GM23338 (cell line): ENCODE measurements at regions not wholly inside any gene's neighbourhood (a gene's known extent, or its start where the extent isn't known, plus 50 kb on each side); places are given as distances from the start of the nearest gene placed in this dataset.

Experiments used
- ATAC-seq: fragments of 200-7000 bp; cut with Tn5 transposase; 3 replicates; pipeline ENCODE4 v1.9.1; 2020
- DNase-seq: peaks from one replicate; pipeline ENCODE4 v3.0.0-alpha.2; 2015; ENCODE audit warnings: low spot score
- H2AFZ ChIP-seq: fragments of 200-600 bp; sonication (generic); 2 replicates; pipeline ENCODE4 v1.8.0; 2016; ENCODE audit warnings: antibody characterized with exemption, mild to moderate bottlenecking, moderate library complexity
- H3F3A ChIP-seq: fragments of 200-600 bp; sonication (generic); replicated peaks from 2 replicates; pipeline ENCODE4 v1.8.0; 2017; ENCODE audit warnings: antibody characterized with exemption, mixed run types, low read depth
- H3K27ac ChIP-seq: fragments of 200-600 bp; sonication (generic); 2 replicates; pipeline ENCODE4 v1.6.1; 2016; ENCODE audit warnings: low read depth
- H3K27me3 ChIP-seq: fragments of 200-600 bp; sonication (generic); 2 replicates; pipeline ENCODE4 v1.8.0; 2016; ENCODE audit warnings: mild to moderate bottlenecking, mixed run types, moderate library complexity; ENCODE audit not compliant: insufficient read depth
- H3K36me3 ChIP-seq: fragments of 200-600 bp; sonication (generic); 2 replicates; pipeline ENCODE4 v1.8.0; 2016; ENCODE audit warnings: mild to moderate bottlenecking; ENCODE audit not compliant: insufficient read depth
- H3K4me1 ChIP-seq: fragments of 200-600 bp; sonication (generic); 2 replicates; pipeline ENCODE4 v1.8.0; 2016; ENCODE audit warnings: mild to moderate bottlenecking, moderate library complexity; ENCODE audit not compliant: insufficient read depth
- H3K4me2 ChIP-seq: fragments of 200-600 bp; sonication (generic); 2 replicates; pipeline ENCODE4 v1.7.1; 2017; ENCODE audit warnings: mixed run types
- H3K4me3 ChIP-seq: fragments of 200-600 bp; sonication (generic); 2 replicates; pipeline ENCODE4 v1.6.1; 2016; ENCODE audit warnings: mixed run types
- H3K79me2 ChIP-seq: fragments of 200-600 bp; sonication (generic); replicated peaks from 2 replicates; pipeline ENCODE4 v1.8.0; 2017; ENCODE audit warnings: mild to moderate bottlenecking; ENCODE audit not compliant: insufficient read depth
- H3K9me2 ChIP-seq: fragments of 200-600 bp; sonication (generic); 2 replicates; pipeline ENCODE4 v1.8.0; 2017; ENCODE audit not compliant: insufficient read depth
- H4K20me1 ChIP-seq: fragments of 200-600 bp; sonication (generic); replicated peaks from 2 replicates; pipeline ENCODE4 v1.8.0; 2017; ENCODE audit warnings: mild to moderate bottlenecking; ENCODE audit not compliant: insufficient read depth
- H3K27ac Mint-ChIP-seq: 2 replicates; pipeline ENCODE4 v1.8.0; 2020; ENCODE audit warnings: inconsistent platforms, mild to moderate bottlenecking, moderate library complexity, mixed read lengths
- H3K27me3 Mint-ChIP-seq: 3 replicates; pipeline ENCODE4 v1.8.0; 2022; ENCODE audit warnings: low read depth, mild to moderate bottlenecking, moderate library complexity, mixed read lengths, inconsistent platforms; ENCODE audit not compliant: insufficient read depth, poor library complexity
- H3K36me3 Mint-ChIP-seq: 3 replicates; pipeline ENCODE4 v1.8.0; 2021; ENCODE audit warnings: low read depth, mild to moderate bottlenecking, inconsistent platforms, moderate library complexity, mixed read lengths
- H3K4me1 Mint-ChIP-seq: 3 replicates; pipeline ENCODE4 v1.8.0; 2020; ENCODE audit warnings: mild to moderate bottlenecking, inconsistent platforms, mixed read lengths
- H3K4me3 Mint-ChIP-seq: 3 replicates; pipeline ENCODE4 v1.8.0; 2021; ENCODE audit warnings: moderate library complexity, mild to moderate bottlenecking, inconsistent platforms, mixed read lengths
- H3K9me3 Mint-ChIP-seq: 3 replicates; pipeline ENCODE4 v1.8.0; 2020; ENCODE audit warnings: moderate library complexity, mild to moderate bottlenecking, inconsistent platforms, mixed read lengths
- EZH2 ChIP-seq: fragments of 200-600 bp; sonication (generic); IDR thresholded peaks from one replicate; pipeline ENCODE4 v1.8.0; 2017; ENCODE audit warnings: antibody characterized with exemption, mild to moderate bottlenecking, low read depth; ENCODE audit not compliant: unreplicated experiment
- EZH2phosphoT487 ChIP-seq: fragments of 200-600 bp; sonication (generic); IDR thresholded peaks from one replicate; pipeline ENCODE4 v1.8.1; 2018; ENCODE audit warnings: antibody characterized with exemption; ENCODE audit not compliant: unreplicated experiment
- JUNB ChIP-seq: IDR thresholded peaks from one replicate; pipeline ENCODE4 v1.6.1; 2016; ENCODE audit warnings: antibody characterized with exemption; ENCODE audit not compliant: unreplicated experiment
- NANOG ChIP-seq: IDR thresholded peaks from 2 replicates; pipeline ENCODE4 v1.6.1; 2016; ENCODE audit warnings: antibody characterized with exemption, borderline replicate concordance
- POLR2AphosphoS5 ChIP-seq: IDR thresholded peaks from 2 replicates; pipeline ENCODE4 v1.6.1; 2016; ENCODE audit warnings: antibody characterized with exemption, low read depth
- STAT1 ChIP-seq: IDR thresholded peaks from one replicate; pipeline ENCODE4 v1.6.1; 2016; ENCODE audit warnings: antibody characterized with exemption; ENCODE audit not compliant: unreplicated experiment
- ZNF114 ChIP-seq: fragments of 250-450 bp; sonication (Bioruptor Pico); IDR thresholded peaks from 2 replicates; pipeline ENCODE4 v1.5.0; 2020; ENCODE audit warnings: mild to moderate bottlenecking, moderate library complexity
- ZNF331 ChIP-seq: fragments of 250-450 bp; sonication (Bioruptor Pico); IDR thresholded peaks from 2 replicates; pipeline ENCODE4 v1.5.0; 2020; ENCODE audit warnings: low read depth, mild to moderate bottlenecking, moderate library complexity
- TF ChIP-seq, protein P1 (sequence below): IDR thresholded peaks from one replicate; pipeline ENCODE4 v1.6.1; 2018; ENCODE audit warnings: antibody characterized with exemption; ENCODE audit not compliant: unreplicated experiment
- TF ChIP-seq, protein P2 (sequence below), 2 experiments: fragments of 200-600 bp in 1 of 2; sonication (generic) in 1 of 2; conservative IDR thresholded peaks; 2 replicates each; pipeline versions ENCODE4 v1.5.1 to v1.6.1; 2016 to 2017; ENCODE audit warnings: antibody characterized with exemption in 2 of 2, low read depth in 2 of 2, mild to moderate bottlenecking in 2 of 2, moderate library complexity in 1 of 2
- TF ChIP-seq, protein P3 (sequence below): fragments of 250-450 bp; sonication (Bioruptor Pico); IDR thresholded peaks from 2 replicates; pipeline ENCODE4 v1.5.0; 2020; ENCODE audit warnings: mild to moderate bottlenecking, moderate library complexity
- TF ChIP-seq, protein P4 (sequence below): IDR thresholded peaks from 2 replicates; pipeline ENCODE4 v1.6.1; 2016; ENCODE audit warnings: antibody characterized with exemption

DNA sequence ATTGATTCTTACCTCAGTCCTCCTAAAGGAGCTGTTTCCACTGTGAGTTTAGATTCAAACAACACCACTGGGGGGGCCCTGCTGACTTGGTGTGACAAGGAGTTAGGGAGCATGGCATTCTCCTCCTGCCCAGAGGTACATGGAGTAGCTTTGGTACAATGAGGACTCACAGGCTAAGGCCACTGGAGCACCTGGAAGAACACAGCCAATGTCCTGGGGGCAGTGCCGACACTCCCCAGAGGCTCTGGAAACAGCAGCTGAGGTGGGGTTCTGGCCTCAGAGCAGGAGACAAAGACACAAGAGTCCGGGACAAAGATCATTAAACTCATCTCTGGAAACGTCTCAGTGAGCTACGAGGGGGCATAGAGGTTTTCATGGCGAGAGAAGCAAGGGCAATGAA, 69.7 kb upstream of the POMGNT2 start:
- peaks cover 9% of the 10 kb centered on the region for H3K4me1 ChIP-seq
- no peak overlapping the region for H3K27ac Mint-ChIP-seq
- H3K4me1 Mint-ChIP-seq = peaks cover 17% of the 10 kb centered on the region
- no peak for TF ChIP-seq JUNB
- TF ChIP-seq, protein P1, sequence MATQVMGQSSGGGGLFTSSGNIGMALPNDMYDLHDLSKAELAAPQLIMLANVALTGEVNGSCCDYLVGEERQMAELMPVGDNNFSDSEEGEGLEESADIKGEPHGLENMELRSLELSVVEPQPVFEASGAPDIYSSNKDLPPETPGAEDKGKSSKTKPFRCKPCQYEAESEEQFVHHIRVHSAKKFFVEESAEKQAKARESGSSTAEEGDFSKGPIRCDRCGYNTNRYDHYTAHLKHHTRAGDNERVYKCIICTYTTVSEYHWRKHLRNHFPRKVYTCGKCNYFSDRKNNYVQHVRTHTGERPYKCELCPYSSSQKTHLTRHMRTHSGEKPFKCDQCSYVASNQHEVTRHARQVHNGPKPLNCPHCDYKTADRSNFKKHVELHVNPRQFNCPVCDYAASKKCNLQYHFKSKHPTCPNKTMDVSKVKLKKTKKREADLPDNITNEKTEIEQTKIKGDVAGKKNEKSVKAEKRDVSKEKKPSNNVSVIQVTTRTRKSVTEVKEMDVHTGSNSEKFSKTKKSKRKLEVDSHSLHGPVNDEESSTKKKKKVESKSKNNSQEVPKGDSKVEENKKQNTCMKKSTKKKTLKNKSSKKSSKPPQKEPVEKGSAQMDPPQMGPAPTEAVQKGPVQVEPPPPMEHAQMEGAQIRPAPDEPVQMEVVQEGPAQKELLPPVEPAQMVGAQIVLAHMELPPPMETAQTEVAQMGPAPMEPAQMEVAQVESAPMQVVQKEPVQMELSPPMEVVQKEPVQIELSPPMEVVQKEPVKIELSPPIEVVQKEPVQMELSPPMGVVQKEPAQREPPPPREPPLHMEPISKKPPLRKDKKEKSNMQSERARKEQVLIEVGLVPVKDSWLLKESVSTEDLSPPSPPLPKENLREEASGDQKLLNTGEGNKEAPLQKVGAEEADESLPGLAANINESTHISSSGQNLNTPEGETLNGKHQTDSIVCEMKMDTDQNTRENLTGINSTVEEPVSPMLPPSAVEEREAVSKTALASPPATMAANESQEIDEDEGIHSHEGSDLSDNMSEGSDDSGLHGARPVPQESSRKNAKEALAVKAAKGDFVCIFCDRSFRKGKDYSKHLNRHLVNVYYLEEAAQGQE = no peak
- TF ChIP-seq ZNF114 (CRISPR knock-in tag) = no peak
- no peak for TF ChIP-seq EZH2
- TF ChIP-seq NANOG = no peak
- TF ChIP-seq ZNF331 (CRISPR knock-in tag) = no peak
- no peak for TF ChIP-seq EZH2phosphoT487
- TF ChIP-seq, protein P2, sequence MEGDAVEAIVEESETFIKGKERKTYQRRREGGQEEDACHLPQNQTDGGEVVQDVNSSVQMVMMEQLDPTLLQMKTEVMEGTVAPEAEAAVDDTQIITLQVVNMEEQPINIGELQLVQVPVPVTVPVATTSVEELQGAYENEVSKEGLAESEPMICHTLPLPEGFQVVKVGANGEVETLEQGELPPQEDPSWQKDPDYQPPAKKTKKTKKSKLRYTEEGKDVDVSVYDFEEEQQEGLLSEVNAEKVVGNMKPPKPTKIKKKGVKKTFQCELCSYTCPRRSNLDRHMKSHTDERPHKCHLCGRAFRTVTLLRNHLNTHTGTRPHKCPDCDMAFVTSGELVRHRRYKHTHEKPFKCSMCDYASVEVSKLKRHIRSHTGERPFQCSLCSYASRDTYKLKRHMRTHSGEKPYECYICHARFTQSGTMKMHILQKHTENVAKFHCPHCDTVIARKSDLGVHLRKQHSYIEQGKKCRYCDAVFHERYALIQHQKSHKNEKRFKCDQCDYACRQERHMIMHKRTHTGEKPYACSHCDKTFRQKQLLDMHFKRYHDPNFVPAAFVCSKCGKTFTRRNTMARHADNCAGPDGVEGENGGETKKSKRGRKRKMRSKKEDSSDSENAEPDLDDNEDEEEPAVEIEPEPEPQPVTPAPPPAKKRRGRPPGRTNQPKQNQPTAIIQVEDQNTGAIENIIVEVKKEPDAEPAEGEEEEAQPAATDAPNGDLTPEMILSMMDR (conservative IDR thresholded peaks at IDR 0.05; ENCODE audit: low read depth in 2 of 2) = no peak
- TF ChIP-seq, protein P3, sequence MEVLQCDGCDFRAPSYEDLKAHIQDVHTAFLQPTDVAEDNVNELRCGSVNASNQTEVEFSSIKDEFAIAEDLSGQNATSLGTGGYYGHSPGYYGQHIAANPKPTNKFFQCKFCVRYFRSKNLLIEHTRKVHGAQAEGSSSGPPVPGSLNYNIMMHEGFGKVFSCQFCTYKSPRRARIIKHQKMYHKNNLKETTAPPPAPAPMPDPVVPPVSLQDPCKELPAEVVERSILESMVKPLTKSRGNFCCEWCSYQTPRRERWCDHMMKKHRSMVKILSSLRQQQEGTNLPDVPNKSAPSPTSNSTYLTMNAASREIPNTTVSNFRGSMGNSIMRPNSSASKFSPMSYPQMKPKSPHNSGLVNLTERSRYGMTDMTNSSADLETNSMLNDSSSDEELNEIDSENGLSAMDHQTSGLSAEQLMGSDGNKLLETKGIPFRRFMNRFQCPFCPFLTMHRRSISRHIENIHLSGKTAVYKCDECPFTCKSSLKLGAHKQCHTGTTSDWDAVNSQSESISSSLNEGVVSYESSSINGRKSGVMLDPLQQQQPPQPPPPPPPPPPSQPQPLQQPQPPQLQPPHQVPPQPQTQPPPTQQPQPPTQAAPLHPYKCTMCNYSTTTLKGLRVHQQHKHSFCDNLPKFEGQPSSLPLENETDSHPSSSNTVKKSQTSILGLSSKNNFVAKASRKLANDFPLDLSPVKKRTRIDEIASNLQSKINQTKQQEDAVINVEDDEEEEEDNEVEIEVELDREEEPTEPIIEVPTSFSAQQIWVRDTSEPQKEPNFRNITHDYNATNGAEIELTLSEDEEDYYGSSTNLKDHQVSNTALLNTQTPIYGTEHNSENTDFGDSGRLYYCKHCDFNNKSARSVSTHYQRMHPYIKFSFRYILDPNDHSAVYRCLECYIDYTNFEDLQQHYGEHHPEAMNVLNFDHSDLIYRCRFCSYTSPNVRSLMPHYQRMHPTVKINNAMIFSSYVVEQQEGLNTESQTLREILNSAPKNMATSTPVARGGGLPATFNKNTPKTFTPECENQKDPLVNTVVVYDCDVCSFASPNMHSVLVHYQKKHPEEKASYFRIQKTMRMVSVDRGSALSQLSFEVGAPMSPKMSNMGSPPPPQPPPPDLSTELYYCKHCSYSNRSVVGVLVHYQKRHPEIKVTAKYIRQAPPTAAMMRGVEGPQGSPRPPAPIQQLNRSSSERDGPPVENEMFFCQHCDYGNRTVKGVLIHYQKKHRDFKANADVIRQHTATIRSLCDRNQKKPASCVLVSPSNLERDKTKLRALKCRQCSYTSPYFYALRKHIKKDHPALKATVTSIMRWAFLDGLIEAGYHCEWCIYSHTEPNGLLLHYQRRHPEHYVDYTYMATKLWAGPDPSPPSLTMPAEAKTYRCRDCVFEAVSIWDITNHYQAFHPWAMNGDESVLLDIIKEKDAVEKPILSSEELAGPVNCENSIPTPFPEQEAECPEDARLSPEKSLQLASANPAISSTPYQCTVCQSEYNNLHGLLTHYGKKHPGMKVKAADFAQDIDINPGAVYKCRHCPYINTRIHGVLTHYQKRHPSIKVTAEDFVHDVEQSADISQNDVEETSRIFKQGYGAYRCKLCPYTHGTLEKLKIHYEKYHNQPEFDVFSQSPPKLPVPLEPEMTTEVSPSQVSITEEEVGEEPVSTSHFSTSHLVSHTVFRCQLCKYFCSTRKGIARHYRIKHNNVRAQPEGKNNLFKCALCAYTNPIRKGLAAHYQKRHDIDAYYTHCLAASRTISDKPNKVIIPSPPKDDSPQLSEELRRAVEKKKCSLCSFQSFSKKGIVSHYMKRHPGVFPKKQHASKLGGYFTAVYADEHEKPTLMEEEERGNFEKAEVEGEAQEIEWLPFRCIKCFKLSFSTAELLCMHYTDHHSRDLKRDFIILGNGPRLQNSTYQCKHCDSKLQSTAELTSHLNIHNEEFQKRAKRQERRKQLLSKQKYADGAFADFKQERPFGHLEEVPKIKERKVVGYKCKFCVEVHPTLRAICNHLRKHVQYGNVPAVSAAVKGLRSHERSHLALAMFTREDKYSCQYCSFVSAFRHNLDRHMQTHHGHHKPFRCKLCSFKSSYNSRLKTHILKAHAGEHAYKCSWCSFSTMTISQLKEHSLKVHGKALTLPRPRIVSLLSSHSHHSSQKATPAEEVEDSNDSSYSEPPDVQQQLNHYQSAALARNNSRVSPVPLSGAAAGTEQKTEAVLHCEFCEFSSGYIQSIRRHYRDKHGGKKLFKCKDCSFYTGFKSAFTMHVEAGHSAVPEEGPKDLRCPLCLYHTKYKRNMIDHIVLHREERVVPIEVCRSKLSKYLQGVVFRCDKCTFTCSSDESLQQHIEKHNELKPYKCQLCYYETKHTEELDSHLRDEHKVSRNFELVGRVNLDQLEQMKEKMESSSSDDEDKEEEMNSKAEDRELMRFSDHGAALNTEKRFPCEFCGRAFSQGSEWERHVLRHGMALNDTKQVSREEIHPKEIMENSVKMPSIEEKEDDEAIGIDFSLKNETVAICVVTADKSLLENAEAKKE = no peak
- TF ChIP-seq STAT1 = no peak
- TF ChIP-seq, protein P4, sequence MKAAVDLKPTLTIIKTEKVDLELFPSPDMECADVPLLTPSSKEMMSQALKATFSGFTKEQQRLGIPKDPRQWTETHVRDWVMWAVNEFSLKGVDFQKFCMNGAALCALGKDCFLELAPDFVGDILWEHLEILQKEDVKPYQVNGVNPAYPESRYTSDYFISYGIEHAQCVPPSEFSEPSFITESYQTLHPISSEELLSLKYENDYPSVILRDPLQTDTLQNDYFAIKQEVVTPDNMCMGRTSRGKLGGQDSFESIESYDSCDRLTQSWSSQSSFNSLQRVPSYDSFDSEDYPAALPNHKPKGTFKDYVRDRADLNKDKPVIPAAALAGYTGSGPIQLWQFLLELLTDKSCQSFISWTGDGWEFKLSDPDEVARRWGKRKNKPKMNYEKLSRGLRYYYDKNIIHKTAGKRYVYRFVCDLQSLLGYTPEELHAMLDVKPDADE = no peak
- no peak for TF ChIP-seq POLR2AphosphoS5
- H2AFZ ChIP-seq = no peak overlapping the region
- no peaks in the 10 kb centered on the region for H3K36me3 Mint-ChIP-seq
- ATAC-seq (no peak), DNase-seq (no peak)
- H4K20me1 ChIP-seq = no peaks in the 10 kb centered on the region
- peaks cover 5% of the 10 kb centered on the region; the same call in 1 of the 2 replicates for H3K9me2 ChIP-seq
- no peaks in the 10 kb centered on the region for H3K79me2 ChIP-seq
- H3K4me3 ChIP-seq = no peak overlapping the region
- H3K27ac ChIP-seq = no peak overlapping the region
- H3K9me3 Mint-ChIP-seq = no peaks in the 10 kb centered on the region
- peaks cover 8% of the 10 kb centered on the region for H3K27me3 Mint-ChIP-seq
- H3K27me3 ChIP-seq = no peaks in the 10 kb centered on the region
- no peaks in the 10 kb centered on the region for H3F3A ChIP-seq
- no peak overlapping the region for H3K4me3 Mint-ChIP-seq
- H3K4me2 ChIP-seq = no peak overlapping the region
- H3K36me3 ChIP-seq = no peaks in the 10 kb centered on the region
